ENCODE measurements at regions not wholly inside any gene's neighbourhood (a gene's known extent, or its start where the extent isn't known, plus 50 kb on each side); places are given as distances from the start of the nearest gene placed in this dataset.

- DNase-seq, result no peak
These were observed 54.0 kb upstream of the MGMT start for GRCh38 chr10:129413024-129413423.

DNA sequence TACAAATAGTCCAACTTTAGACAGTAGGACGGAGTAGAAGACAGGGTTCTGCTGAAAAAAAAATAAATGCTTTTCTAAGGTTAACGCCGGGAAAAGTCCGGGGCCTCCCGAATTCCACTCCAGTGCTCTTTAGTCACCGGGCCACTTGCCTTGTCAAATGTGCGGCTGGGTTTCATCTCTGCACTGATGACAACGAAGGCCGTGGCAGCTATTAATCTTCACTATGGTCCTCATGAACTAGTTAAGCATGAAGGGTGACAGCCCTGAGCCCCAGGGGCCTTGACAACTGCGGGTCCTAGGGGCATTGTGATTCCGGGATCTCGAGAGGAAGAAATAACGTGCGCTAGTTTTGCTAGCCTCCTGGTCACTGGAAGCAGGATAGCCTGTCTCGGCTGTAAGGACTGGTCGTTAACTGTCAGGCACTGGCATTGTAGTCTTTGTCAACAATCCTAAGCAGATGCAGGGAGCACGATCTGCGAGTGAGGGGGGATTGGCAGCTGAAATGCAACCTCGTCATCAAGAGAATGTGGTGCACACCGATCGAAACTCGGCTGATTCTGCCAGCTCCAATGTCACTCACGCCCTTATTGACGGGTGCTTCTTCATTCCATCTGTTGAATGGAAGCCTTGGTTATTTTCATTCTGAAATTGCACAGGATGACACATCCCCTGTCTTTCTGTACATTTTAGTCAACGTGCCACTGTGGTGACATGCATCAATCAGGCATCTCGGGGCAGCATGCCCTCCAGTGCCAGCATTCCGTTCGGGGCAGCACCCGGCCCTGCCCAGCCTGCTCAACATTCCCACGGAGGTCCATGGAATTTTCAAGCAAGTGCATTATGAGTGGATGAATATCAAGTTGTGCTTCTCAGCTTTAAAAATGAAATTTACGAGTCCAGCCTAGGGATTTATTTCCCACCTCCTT lies 51.6 kb upstream of the MGMT start:
- DNase-seq, result no peak

DNA sequence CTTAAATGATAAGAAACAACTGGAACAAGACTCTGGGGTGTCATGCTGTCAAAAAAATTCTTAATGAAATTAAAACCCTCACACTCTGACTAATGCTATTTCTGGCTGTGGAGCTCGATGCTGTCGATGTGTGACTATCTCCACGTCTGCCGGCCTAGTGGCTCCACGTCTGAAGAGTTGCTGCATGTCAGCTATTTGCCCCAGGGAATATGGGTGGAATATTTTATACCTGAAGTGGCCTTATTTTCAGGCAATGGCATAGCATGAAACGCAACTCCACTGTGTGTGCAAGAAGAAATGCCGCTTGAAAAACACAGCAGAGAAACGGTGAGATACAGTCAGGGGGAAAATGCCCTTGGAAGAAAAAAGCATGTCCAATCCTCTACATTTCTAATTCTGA lies 50.9 kb upstream of the MGMT start:
- DNase-seq, result no peak

GRCh38 chr10:129416956-129417765 lies 49.9 kb upstream of the MGMT start:
- DNase-seq, result no peak

Data from occipital lobe (tissue), 1 donor.